Hepatocyte (in vitro differentiated cells): ENCODE measurements at regions not wholly inside any gene's neighbourhood (a gene's known extent, or its start where the extent isn't known, plus 50 kb on each side); places are given as distances from the start of the nearest gene placed in this dataset.

Experiments used
- DNase-seq: peaks from one replicate; pipeline ENCODE4 v3.0.0-alpha.2; 2016; ENCODE audit warnings: low spot score
- H2AFZ ChIP-seq: fragments of 200-600 bp; sonication (generic); 2 replicates; pipeline ENCODE4 v1.6.0; 2016; ENCODE audit warnings: antibody characterized with exemption, mild to moderate bottlenecking
- H3K27ac ChIP-seq: fragments of 200-600 bp; sonication (generic); 2 replicates; pipeline ENCODE4 v1.5.1; 2016; ENCODE audit warnings: mild to moderate bottlenecking
- H3K27me3 ChIP-seq: fragments of 200-600 bp; sonication (generic); 2 replicates; pipeline ENCODE4 v1.6.1; 2016
- H3K36me3 ChIP-seq: fragments of 200-600 bp; sonication (generic); replicated peaks from 2 replicates; pipeline ENCODE4 v1.5.1; 2016; ENCODE audit warnings: low read depth; ENCODE audit not compliant: insufficient read depth
- H3K4me1 ChIP-seq: fragments of 200-600 bp; sonication (generic); 2 replicates; pipeline ENCODE4 v1.5.1; 2016; ENCODE audit warnings: mild to moderate bottlenecking, moderate library complexity; ENCODE audit not compliant: insufficient read depth
- H3K4me2 ChIP-seq: fragments of 200-600 bp; sonication (generic); 2 replicates; pipeline ENCODE4 v1.6.0; 2016
- H3K4me3 ChIP-seq: fragments of 200-600 bp; sonication (generic); 2 replicates; pipeline ENCODE4 v1.5.1; 2016; ENCODE audit warnings: mild to moderate bottlenecking
- H3K79me2 ChIP-seq: fragments of 200-600 bp; sonication (generic); 2 replicates; pipeline ENCODE4 v1.6.0; 2017; ENCODE audit warnings: mild to moderate bottlenecking
- H3K9me2 ChIP-seq: fragments of 200-600 bp; sonication (generic); replicated peaks from 2 replicates; pipeline ENCODE4 v1.6.0; 2017; ENCODE audit warnings: mild to moderate bottlenecking; ENCODE audit not compliant: insufficient read depth
- H3K9me3 ChIP-seq: fragments of 200-600 bp; sonication (generic); 2 replicates; pipeline ENCODE4 v1.5.1; 2016; ENCODE audit warnings: low read depth, mild to moderate bottlenecking
- H4K20me1 ChIP-seq: fragments of 200-600 bp; sonication (generic); 2 replicates; pipeline ENCODE4 v1.6.0; 2016; ENCODE audit warnings: mild to moderate bottlenecking; ENCODE audit not compliant: insufficient read depth, poor library complexity, severe bottlenecking
- EZH2 ChIP-seq: fragments of 200-600 bp; sonication (generic); IDR thresholded peaks from 2 replicates; pipeline ENCODE4 v1.6.1; 2016; ENCODE audit warnings: antibody characterized with exemption, mild to moderate bottlenecking, borderline replicate concordance
- EZH2phosphoT487 ChIP-seq: fragments of 200-600 bp; sonication (generic); IDR thresholded peaks from one replicate; pipeline ENCODE4 v1.6.1; 2018; ENCODE audit warnings: antibody characterized with exemption, mild to moderate bottlenecking, low read depth, moderate library complexity; ENCODE audit not compliant: unreplicated experiment, severe bottlenecking
- WGBS: methylation state at CpG from one replicate; pipeline ENCODE4 v1.1.6; 2016; ENCODE audit warnings: low lambda C conversion rate; ENCODE audit errors: missing lambda C conversion rate; 5-methylcytosine and 5-hydroxymethylcytosine counted together
- TF ChIP-seq, protein P1 (sequence below): fragments of 200-600 bp; sonication (generic); IDR thresholded peaks from 2 replicates; pipeline ENCODE4 v1.5.1; 2016; ENCODE audit warnings: antibody characterized with exemption, mild to moderate bottlenecking; ENCODE audit not compliant: poor library complexity

DNA sequence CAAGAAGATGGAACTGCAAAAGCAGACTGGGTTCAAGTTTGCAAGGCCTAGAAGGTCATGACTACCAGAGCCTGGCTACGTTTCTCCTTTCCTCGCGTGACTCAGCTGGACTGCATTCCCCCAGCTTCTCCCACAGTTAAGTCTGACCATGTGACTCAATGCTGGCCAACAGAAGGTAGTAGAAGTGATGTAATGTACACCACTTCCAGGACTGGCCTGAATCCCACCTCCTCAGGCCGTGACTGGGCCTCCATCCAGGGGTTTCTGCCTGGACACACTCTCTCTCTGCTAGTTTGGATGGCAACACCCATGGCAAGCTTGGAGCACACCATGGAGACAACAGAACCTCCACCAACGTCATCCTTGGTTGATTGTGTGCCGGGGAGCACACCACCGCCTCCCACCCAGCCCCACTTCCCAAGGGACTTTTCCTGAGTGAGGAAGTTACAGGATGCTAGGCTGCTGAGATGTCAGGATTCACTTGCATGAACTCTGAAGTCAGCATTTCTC, 112.0 kb upstream of the CDYL start:
- Histone ChIP-seq H3K9me2 (no peaks in the 10 kb centered on the region), H2AFZ (no peak overlapping the region), H3K79me2 (no peaks in the 10 kb centered on the region), H4K20me1 (no peaks in the 10 kb centered on the region), H3K27me3 (no peaks in the 10 kb centered on the region), H3K36me3 (no peaks in the 10 kb centered on the region), H3K9me3 (no peaks in the 10 kb centered on the region), H3K4me3 (no peak overlapping the region), H3K27ac (no peak overlapping the region), H3K4me2 (no peak overlapping the region), H3K4me1 (no peaks in the 10 kb centered on the region)
- DNase-seq, result peak; percentile 15
- TF ChIP-seq, protein P1, sequence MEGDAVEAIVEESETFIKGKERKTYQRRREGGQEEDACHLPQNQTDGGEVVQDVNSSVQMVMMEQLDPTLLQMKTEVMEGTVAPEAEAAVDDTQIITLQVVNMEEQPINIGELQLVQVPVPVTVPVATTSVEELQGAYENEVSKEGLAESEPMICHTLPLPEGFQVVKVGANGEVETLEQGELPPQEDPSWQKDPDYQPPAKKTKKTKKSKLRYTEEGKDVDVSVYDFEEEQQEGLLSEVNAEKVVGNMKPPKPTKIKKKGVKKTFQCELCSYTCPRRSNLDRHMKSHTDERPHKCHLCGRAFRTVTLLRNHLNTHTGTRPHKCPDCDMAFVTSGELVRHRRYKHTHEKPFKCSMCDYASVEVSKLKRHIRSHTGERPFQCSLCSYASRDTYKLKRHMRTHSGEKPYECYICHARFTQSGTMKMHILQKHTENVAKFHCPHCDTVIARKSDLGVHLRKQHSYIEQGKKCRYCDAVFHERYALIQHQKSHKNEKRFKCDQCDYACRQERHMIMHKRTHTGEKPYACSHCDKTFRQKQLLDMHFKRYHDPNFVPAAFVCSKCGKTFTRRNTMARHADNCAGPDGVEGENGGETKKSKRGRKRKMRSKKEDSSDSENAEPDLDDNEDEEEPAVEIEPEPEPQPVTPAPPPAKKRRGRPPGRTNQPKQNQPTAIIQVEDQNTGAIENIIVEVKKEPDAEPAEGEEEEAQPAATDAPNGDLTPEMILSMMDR, result no peak
- no peak for TF ChIP-seq EZH2
- TF ChIP-seq EZH2phosphoT487, result no peak
- 85% methylated on average over 7 of the region's 7 CpGs for WGBS

DNA sequence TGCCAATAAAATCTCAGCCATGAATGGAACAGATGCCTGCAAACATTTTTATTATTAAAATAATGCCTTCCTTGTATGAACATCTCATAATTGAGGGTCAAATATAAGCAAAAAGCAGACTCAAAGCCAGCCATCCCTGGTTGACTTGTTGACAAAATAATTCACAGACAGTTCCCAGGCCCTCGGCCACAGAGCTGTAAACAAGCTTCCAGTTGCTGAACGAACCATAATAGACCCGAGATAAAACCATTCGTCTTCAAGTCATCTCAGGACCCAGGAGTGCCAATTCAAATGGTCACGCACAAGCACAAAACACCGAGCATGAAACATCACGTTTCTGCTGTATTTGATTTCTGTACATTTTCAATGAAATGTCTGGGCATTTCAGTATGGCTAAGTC, 113.3 kb upstream of the CDYL start:
- Histone ChIP-seq H3K4me3 (no peak overlapping the region), H3K27me3 (no peaks in the 10 kb centered on the region), H3K9me3 (no peaks in the 10 kb centered on the region), H3K79me2 (no peaks in the 10 kb centered on the region), H3K9me2 (no peaks in the 10 kb centered on the region), H3K27ac (no peak overlapping the region), H2AFZ (no peak overlapping the region), H3K36me3 (no peaks in the 10 kb centered on the region), H3K4me2 (no peak overlapping the region), H3K4me1 (no peaks in the 10 kb centered on the region), H4K20me1 (no peaks in the 10 kb centered on the region)
- no peak for DNase-seq
- TF ChIP-seq, protein P1, result no peak
- TF ChIP-seq EZH2 (no peak), EZH2phosphoT487 (no peak)
- WGBS, result 71% methylated on average over 7 of the region's 7 CpGs

DNA sequence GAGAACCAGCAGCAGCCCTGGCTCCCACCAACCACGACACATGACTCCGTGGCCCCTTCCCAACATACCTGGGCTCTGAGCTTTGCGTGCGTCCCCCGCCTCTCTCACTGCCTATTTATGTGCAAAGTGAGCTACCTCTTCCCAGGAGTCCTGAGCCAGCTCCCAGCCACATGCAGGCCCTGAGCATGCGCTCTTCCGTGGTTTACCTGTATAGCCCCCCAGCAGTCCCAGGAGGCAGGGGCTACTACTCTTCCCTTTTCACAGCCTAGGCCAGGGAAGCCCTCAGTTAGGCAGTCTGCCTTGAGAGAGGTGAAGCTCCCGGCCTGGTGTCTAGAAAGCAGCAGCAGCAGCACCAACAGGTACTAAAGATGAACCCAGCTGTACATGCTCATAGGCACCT, 114.8 kb upstream of the CDYL start:
- H3K4me3 ChIP-seq, result no peak overlapping the region
- H2AFZ ChIP-seq, result no peak overlapping the region
- no peaks in the 10 kb centered on the region for H3K79me2 ChIP-seq
- no peak overlapping the region for H3K27ac ChIP-seq
- no peaks in the 10 kb centered on the region for H3K9me2 ChIP-seq
- no peaks in the 10 kb centered on the region for H3K9me3 ChIP-seq
- no peaks in the 10 kb centered on the region for H3K27me3 ChIP-seq
- H3K4me2 ChIP-seq, result no peak overlapping the region
- H3K36me3 ChIP-seq, result no peaks in the 10 kb centered on the region
- no peak for DNase-seq
- no peaks in the 10 kb centered on the region for H4K20me1 ChIP-seq
- no peak for TF ChIP-seq EZH2phosphoT487
- TF ChIP-seq, protein P1, result no peak
- 94% methylated on average over 8 of the region's 8 CpGs for WGBS
- no peaks in the 10 kb centered on the region for H3K4me1 ChIP-seq
